HG03159 (cell line): ENCODE measurements at regions not wholly inside any gene's neighbourhood (a gene's known extent, or its start where the extent isn't known, plus 50 kb on each side); places are given as distances from the start of the nearest gene placed in this dataset.
"Not testable (repeated sequence)": the region's sequence is repeated elsewhere in the genome, so short reads cannot be mapped to it uniquely, and the experiment has no call there.

Experiments used
- ATAC-seq: cut with Tn5 transposase; IDR thresholded peaks from one replicate; pipeline ENCODE4 v1.9.1; 2021; ENCODE audit warnings: mild to moderate bottlenecking, moderate library complexity; ENCODE audit not compliant: unreplicated experiment

DNA sequence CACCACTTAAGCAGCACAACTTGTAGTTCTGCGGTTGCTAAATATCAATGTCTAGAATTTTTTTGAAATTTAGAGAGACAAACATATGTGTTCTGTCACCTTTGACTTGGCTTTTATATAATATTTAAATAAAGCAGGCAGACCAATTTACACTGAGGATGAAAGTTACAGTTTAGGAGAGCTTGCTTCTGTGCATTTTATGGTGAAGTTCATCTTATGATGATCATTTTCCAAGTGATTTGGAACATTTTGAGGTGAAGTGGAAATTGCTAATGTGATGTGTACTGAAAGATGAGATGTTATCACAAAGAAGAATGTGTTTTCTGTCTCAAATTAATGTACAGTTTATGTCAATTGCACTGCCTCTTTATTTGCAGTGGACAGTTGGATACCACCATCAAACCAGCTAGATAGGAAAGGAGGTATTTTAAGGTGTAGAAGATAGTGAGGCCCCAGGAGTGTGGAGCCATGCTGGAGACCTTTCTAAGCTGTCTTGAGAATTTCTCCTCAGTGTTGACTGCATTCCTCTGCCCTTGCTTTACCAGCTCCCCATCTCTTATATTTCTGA is 461.9 kb downstream of the UTRN start:
- no peak for ATAC-seq

DNA sequence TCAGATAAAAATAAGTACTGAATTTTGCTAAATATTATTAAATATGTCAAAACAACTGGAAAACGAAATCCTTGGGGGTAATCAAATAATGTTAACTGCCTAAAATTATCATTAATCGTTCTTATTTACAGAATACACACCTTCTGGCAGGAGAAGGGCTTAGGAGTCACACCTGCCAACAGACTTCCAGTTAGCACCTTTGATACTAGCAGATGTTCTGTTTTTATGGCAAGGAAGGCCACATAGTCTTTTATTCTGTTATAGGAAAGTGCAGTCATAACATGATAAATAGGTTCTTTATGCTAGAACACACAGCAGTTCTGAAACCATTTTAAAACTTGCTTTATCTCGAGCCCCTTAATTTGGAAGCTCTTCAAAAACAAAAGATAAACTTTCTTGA is 464.1 kb downstream of the UTRN start:
- ATAC-seq = no peak

DNA sequence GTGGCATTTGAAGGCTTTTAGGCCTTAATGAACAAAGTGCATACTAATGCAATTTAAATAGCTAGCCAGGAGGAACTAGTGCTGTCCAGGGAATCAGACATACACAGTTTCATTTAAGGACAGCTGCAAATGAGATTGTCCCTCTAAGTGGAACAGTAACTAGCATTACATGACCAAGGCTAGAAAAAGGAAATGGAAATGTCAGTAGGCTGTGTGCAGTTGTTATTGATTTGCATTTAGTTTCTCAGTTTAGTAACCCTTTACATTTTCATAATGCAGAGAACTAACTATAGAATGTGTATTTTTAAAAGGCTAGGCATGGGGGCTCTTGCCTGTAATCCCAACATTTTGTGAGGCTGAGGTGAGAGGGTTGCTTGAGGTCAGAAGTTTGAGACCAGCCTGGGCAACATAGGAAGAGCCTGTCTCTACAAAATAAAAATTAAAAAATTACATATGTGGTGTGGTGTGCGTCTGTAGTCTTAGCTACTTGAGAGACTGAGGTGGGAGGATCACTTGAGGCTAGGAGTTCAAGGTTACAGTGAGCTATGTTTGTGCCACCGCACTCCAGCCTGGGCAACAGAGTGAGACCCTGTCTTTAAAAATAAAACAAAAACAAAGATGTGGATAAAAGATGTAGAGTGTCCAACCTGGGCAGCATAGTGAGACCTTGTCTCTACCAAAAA is 468.0 kb downstream of the UTRN start:
- peak; percentile 94 for ATAC-seq

DNA sequence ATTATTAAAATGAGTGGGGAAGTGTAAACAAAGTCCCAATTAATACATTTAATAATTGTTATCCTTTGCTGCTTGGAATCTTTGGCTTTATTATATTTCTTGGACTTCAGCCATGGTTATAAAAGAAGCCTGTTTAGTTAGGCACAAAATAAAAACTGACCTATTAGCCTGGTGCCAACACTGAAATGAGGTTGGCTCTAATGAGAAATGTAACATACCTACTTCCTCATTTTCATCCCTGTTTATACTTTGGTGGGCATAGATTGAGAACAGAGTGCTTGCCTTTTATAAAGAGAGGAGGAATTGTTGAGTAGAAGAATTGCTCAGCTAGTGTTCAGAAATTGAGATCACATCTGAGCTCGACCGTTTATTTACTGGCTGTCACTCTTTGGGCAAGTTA is 471.3 kb downstream of the UTRN start:
- no peak for ATAC-seq

DNA sequence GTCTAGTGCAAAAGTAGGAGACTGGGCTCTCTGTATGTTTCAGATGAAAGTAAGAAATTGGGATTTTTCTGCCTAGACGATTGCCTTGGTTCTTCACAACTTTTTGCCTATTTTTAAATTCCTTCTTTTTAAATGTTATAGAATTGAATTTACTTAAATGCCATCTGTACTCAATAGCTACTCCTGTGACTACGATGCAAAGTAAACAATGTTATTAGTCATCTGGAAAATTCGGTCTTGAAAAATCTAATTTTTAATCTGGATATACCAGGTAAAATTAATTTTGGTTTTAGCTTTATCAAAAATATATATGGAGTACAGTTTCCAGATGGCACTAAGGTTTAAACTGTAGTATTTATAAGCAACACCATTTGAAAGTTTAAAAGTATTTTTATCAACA is 472.2 kb downstream of the UTRN start:
- ATAC-seq = no peak

DNA sequence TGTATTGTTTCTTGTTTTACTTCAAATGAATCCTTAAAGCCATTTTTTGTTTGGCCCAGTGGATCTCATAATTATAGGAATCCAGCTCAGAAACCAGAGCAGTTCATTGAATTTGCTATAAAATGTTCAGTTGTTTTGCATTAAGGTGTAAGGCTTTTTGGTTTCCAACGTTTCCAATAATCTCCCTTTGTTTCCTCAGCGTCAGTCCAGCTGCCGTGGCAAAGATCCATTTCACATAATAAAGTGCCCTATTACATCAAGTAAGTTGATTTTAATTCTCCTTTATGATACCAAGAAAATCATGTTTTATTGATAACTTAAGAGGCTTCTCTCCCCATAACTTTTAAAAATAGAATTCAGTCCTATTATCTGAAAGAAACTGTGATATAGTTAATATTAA is 472.6 kb downstream of the UTRN start:
- no peak for ATAC-seq

DNA sequence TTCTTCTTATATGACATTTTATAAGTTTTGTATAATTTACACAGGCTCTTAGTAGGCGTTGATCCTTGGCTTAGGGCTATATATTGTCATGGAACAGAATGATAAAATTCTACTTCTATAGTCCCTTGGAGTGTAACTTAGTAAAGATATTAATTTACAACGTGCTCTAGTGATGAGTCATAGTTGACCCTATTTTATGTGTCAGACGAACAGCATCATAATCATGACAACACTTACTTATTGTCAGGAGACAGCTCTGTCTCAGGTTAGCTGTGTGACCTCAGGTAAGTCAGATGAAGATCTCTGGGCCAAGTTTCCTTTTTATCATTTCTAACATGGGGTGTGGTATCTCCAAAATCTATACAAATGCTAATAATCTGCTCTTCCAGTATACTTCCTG is 473.5 kb downstream of the UTRN start:
- peak; percentile 76 for ATAC-seq

DNA sequence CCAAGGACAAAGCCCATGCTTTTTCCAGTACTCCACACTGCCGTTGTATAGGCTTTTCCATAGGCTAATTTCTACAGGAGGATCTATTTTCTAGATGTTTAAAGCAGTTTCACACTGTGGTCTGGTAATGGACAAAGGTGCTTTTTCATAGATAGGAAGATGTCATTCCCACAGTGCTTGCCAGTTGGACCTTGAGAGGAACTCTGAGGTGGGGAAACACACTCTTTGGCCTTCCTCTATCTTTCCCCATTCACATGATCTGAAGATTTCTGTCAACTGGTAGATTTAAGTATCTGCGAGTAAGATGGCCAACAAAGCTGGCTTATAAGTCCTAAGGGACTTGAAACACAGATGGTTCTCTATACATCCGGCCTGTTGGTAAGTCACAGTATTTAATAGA is 477.3 kb downstream of the UTRN start:
- no peak for ATAC-seq

DNA sequence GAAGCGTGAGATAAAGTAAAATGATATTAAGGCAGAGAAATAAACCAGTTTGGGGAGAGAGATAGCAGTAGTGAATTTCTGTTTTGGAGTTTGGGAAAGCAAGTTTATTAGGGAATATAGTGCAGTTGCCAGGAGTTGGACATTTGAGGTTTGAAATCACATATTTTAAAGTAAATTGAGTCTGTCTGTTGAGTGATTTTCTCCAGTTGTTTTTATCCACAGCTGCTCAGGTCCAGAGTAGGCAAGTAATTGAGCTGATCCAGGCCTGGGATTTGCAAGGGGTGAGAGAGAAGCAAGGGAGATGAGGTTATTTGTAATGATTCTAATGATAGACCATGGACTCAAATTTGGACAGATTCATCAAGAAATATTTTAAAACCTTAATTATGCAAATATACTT is 481.9 kb downstream of the UTRN start:
- ATAC-seq = no peak

DNA sequence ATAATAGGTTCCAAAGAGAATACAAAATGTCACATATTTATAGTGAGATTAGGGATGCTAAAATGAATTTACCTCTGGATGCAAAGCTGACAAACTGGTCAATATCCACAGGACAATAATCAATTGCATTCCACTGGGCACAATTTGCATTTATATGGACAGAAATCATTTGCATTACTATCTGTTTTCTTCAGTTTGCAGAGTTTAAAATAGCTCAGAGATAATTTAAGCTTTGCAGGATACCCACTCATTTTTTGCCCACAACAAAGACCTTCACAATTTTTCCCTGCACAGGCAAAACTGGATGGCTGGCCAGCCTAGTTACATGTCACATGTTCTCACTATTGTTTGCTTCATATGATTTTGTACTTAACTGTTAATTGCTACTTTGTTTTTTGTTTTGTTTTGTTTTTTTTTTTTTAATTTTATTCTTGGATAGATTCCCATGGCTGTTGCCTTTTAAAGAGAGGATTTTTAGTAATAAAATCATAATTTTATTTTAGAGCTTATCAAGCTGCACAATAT is 483.5 kb downstream of the UTRN start:
- no peak for ATAC-seq

DNA sequence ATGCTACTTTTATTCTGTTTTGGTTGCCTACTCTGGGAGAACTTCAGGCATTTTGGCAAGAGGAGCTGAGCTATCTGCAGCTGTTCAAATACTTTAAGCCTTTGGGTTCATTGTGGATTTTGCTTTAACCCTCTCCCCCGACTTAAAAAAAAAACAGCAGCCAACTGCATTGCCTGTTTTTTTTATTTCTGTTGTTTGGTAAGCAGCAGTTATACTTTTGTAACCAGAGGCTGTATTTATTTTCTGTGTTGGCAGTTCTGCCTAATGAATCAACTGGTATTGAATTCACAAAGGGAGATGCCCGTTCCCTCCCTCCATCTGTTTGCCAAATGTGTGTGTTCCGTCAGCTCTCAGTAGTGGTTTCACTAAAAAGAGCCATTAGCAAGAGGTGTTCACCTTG is 484.0 kb downstream of the UTRN start:
- no peak for ATAC-seq

DNA sequence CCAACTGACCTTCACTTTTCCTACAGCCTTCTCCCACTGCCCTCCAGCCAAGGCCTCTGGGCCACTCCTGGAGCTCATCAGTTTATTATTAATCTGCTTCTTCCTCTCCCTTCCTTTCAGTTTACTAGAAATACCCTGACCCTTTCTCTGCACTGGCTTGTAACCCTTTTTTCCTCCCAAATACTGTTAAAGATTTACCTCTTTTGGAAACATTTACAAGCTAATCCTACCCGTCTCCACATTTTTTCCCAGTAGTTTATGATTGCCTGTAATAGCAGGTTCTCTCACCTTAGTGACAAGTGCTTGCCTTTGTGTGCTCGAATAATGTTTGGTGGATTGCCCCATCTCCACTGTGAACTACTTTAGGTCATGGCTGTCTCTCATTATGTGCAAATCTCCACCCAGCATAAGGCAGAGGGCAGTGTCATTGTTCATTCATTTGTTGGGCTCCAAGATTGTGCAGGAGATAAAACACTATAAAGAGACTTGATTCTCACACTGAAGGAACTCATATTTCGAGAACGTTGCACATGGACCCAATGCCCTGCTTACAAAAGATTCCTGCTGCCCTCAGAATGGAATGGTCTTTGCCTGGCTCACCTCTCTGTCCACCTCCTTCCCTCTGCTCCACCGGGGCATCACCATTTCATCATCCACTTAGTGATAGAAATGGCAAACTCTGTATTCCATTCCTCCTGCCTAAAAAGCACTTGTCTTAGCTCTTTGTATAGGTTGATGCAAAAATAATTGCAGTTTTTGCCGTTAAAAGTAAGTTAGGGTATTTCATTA is 491.1 kb downstream of the UTRN start:
- ATAC-seq = no peak

DNA sequence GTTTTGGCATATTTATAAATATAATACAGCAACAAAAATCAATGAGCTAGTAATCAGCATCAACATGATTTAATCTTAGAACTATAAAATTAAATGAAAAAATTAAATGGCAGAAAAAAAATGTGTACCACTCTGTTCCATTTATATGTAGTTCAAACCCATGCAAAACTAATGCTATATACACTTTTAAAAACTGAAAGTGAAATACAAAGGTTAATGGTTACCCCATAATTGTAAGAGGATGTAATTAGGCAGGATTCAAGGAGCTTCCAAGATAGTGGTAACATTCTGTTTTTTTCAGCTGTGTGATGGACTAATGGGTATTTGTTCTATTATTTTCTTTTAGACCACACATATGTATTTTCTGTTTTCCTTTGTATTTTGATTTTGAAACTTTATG is 492.1 kb downstream of the UTRN start:
- ATAC-seq = no peak

DNA sequence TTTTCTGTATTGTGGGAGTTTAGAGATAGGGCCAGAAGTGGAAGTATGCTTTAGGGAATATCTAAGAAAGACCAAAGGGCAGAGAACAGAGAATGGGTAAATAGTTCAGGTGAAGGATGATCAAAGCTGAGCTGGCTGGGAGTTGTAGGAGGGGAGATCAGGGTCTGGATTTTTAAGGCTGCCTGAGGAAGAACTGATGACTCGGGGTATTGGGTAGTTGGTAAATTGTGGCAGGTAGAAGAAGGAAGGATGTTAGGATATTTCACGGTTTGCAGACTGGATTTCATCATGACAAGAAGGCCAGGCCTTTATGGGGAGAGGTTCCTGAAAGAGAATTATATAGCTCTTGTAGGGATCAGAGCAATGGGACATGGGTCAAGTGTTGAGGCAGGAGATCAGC is 492.9 kb downstream of the UTRN start:
- ATAC-seq = no peak

DNA sequence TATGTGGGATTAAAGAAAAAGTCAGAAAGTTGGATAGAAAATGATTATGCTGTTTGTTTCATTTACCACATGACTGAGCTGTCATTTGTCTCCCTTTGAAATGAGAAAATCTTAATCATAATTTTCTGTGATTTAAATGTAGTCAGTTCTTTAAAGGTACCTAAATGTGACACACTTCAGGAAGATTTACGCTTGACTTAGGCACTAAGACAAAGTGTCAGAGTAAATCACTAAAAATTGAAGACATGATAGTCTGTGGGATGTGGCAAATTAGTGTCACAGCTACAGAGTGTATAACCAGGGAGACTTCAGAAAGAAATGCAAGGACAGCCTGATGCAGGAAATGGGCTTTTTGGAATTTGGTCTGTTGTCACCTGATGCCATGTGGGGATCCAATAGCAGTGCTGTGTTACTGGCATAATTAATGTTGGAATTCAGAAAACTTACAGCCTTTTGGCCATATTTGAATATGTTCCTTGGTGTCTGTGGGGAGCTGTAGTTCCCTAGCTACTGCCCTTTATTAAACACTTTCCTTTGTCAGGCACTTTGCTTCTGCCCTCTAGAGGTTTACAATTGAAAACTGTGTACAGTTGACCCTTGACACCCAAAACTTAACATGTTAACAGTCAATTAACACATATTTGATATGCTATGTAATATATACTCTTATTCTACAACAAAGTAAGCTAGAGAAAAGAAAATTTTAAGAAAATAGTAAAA is 493.8 kb downstream of the UTRN start:
- peak; percentile 53 for ATAC-seq

DNA sequence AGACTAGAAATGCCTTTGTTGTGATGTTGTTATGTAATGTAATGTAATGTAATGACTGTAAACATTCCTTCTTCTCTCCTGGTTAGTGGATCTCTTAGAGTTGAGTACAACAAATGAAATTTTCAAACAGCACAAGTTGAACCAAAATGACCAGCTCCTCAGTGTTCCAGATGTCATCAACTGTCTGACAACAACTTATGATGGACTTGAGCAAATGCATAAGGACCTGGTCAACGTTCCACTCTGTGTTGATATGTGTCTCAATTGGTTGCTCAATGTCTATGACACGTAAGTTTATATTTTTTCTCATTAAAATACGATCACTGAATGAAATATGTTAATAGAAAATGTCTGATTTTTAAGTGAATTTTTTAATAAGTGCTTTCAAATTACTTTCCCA is 496.7 kb downstream of the UTRN start:
- ATAC-seq = no peak

DNA sequence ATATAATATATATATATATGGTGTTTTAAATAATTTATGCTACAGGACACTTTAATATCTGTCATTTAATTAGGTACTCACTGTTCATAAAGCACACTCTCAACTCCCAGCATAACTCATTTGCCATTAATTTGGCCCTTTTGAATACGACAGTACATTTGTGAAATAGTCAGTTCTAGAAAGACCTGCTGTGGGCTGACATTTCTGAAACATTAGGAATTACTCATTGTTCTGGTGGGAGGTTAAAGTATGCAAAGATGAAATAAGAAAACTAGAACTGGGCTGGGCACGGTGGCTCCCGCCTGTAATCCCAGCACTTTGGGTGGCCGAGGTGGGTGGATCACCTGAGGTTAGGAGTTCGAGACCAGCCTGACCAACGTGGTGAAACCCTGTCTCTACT is 497.5 kb downstream of the UTRN start:
- no peak for ATAC-seq

DNA sequence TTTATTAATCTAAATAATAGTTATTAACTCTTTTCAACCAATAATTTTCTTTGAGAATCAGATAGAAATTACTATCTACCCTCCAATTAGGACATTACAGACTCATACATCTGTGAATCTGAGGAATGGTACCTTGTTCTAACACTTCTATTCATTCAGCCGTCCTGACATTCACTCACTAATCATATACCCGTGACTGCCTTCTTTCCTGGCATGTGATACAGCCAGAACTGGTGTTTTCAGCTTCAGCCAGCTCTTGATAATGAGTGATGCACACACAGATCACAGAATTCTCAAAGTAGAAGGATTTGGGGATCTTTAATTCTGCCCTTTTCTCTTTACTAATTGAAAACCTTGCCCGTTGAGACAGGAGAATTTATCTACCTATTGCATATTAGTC is 499.9 kb downstream of the UTRN start:
- ATAC-seq = no peak

DNA sequence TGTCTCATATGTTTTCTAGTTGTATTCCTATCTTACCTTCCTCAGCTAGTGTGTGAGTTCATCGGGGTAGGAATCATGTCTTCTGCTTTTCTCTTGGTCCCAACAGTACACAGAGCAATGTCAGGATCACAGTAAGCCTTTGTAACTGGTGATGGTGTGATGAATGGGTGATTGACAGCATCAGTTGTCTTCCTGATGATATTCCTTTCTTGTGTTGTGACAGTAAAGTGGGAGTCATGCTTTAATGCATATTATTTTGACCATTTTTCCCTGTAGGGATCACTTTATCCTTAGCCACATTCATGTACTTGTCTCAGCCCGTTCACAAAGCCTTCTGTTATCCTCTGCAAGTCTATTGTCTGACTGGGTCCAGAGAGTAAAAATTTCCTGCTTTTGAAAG is 501.7 kb downstream of the UTRN start:
- ATAC-seq = no peak

DNA sequence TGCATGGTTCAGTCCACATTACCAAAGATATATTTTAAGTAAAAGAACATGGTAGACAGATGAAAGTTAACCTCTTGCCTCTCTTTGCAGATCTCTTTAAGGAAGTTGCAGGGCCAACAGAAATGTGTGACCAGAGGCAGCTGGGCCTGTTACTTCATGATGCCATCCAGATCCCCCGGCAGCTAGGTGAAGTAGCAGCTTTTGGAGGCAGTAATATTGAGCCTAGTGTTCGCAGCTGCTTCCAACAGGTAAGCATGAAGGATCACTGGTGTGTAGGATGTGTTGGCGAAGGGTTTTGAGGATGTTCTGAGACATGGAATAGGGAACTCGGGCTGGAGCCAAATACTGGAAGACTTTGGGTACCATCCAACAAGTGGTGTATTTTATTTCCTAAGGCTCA is 508.6 kb downstream of the UTRN start:
- no peak for ATAC-seq

DNA sequence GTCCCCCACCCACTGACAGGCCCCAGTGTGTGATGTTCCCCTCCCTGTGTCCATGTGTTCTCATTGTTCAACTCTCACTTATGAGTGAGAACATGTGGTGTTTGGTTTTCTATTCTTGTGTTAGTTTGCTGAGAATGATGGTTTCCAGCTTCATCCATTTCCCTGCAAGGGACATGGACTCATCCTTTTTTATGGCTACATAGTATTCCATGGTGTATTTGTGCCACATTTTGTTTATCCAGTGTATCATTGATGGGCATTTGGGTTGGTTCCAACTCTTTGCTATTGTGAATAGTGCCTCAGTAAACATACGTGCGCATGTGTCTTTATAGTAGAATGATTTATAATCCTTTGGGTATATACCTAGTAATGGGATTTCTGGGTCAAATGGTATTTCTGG is 509.9 kb downstream of the UTRN start:
- ATAC-seq = not testable (repeated sequence)
